Keratinocyte (primary cell): ENCODE measurements at regions not wholly inside any gene's neighbourhood (a gene's known extent, or its start where the extent isn't known, plus 50 kb on each side); places are given as distances from the start of the nearest gene placed in this dataset.

Experiments
- DNase-seq: peaks from one replicate; pipeline ENCODE4 v3.0.0-alpha.2; 2011; ENCODE audit warnings: low read depth, missing footprints, low spot score
- FAIRE-seq: peaks from 2 replicates; lab custom pipeline; 2011; peaks lifted over from hg19 to GRCh38; lab: Jason Lieb, UNC
- H2AFZ ChIP-seq: 2 replicates; pipeline ENCODE4 v1.6.0; 2012; ENCODE audit warnings: low read length, control low read depth, inconsistent platforms; ENCODE audit not compliant: control insufficient read depth
- H3K27ac ChIP-seq: 2 replicates; pipeline ENCODE4 v1.5.1; 2011; ENCODE audit warnings: low read length; ENCODE audit not compliant: control insufficient read depth, insufficient read depth
- H3K27me3 ChIP-seq: 3 replicates; pipeline ENCODE4 v1.6.0; 2011; ENCODE audit warnings: low read length; ENCODE audit not compliant: control insufficient read depth, insufficient read depth; ENCODE audit errors: extremely low read depth
- H3K36me3 ChIP-seq, 2 experiments: 2 replicates in 1 of 2; 3 replicates in 1 of 2; pipeline ENCODE4 v1.5.1; 2011; ENCODE audit warnings: low read length in 2 of 2, mild to moderate bottlenecking in 1 of 2; ENCODE audit not compliant: control insufficient read depth in 2 of 2, insufficient read depth in 2 of 2; ENCODE audit errors: extremely low read depth in 1 of 2
- H3K4me1 ChIP-seq: 3 replicates; pipeline ENCODE4 v1.5.1; 2011; ENCODE audit warnings: low read length; ENCODE audit not compliant: control insufficient read depth, insufficient read depth; ENCODE audit errors: extremely low read depth
- H3K4me2 ChIP-seq: 3 replicates; pipeline ENCODE4 v1.6.0; 2011; ENCODE audit warnings: low read depth, low read length; ENCODE audit not compliant: control insufficient read depth, insufficient read depth; ENCODE audit errors: extremely low read depth
- H3K4me3 ChIP-seq, 3 experiments: fragments of 200-600 bp in 1 of 3; sonication (generic) in 1 of 3; 2 replicates in 2 of 3; 3 replicates in 1 of 3; pipeline ENCODE4 v1.5.1; 2011 to 2016; ENCODE audit warnings: low read length in 3 of 3, mild to moderate bottlenecking in 3 of 3, control low read depth in 2 of 3, inconsistent platforms in 1 of 3, low read depth in 1 of 3, mixed read lengths in 1 of 3, mixed run types in 1 of 3, moderate library complexity in 1 of 3; ENCODE audit not compliant: control insufficient read depth in 2 of 3, insufficient read depth in 2 of 3; ENCODE audit errors: extremely low read depth in 1 of 3
- H3K79me2 ChIP-seq: 2 replicates; pipeline ENCODE4 v1.6.0; 2012; ENCODE audit warnings: low read length; ENCODE audit not compliant: control insufficient read depth, insufficient read depth
- H3K9ac ChIP-seq: 3 replicates; pipeline ENCODE4 v1.6.0; 2011; ENCODE audit warnings: low read length; ENCODE audit not compliant: control insufficient read depth, insufficient read depth; ENCODE audit errors: extremely low read depth
- H3K9me1 ChIP-seq: 3 replicates; pipeline ENCODE4 v1.6.0; 2011; ENCODE audit warnings: low read length; ENCODE audit not compliant: control insufficient read depth, insufficient read depth; ENCODE audit errors: extremely low read depth
- H3K9me3 ChIP-seq: 2 replicates; pipeline ENCODE4 v1.5.1; 2012; ENCODE audit warnings: low read depth, low read length; ENCODE audit not compliant: control insufficient read depth
- H4K20me1 ChIP-seq: 3 replicates; pipeline ENCODE4 v1.6.0; 2011; ENCODE audit warnings: low read length; ENCODE audit not compliant: control insufficient read depth, insufficient read depth; ENCODE audit errors: extremely low read depth
- CTCF ChIP-seq, 3 experiments: IDR thresholded peaks in 1 of 3; conservative IDR thresholded peaks in 1 of 3; optimal IDR thresholded peaks in 1 of 3; 2 replicates in 2 of 3; 3 replicates in 1 of 3; pipeline versions ENCODE3 to v1.5.1; 2011; ENCODE audit warnings: low read length in 3 of 3, mild to moderate bottlenecking in 3 of 3, moderate library complexity in 2 of 3, control low read depth in 1 of 3, inconsistent platforms in 1 of 3; ENCODE audit not compliant: insufficient read depth in 2 of 3; ENCODE audit errors: extremely low read depth in 1 of 3
- EZH2 ChIP-seq: IDR thresholded peaks from one replicate; pipeline ENCODE4 v1.6.1; 2012; ENCODE audit warnings: inconsistent platforms, mild to moderate bottlenecking, low read length, moderate library complexity
- dilution Hi-C: fragments of 300-500 bp; cut with MboI; formaldehyde crosslinking; loops from one replicate; pipeline ENCODE4 v1.7.0; 2020; ENCODE audit warnings: low sequenced_read_pairs; ENCODE audit not compliant: extremely low pct_ligation_motif_present

- H3K79me2 ChIP-seq, result no peaks in the 10 kb centered on the region
- no peak overlapping the region for H3K4me2 ChIP-seq
- H3K4me1 ChIP-seq, result no peaks in the 10 kb centered on the region
- no peak overlapping the region for H3K9ac ChIP-seq
- DNase-seq (no peak), FAIRE-seq (no peak)
- no peak overlapping the region for H3K4me3 ChIP-seq
- H3K36me3 ChIP-seq, result no peaks in the 10 kb centered on the region
- TF ChIP-seq EZH2 (no peak), CTCF (optimal IDR thresholded peaks at IDR 0.05 in 1 of 3, IDR thresholded peaks at IDR 0.05 in 1 of 3, conservative IDR thresholded peaks at IDR 0.05 in 1 of 3; ENCODE audit: extremely low read depth in 1 of 3, insufficient read depth in 2 of 3, low read length in 3 of 3) (no peak)
- H3K9me1 ChIP-seq, result no peaks in the 10 kb centered on the region
- H3K27ac ChIP-seq, result no peak overlapping the region
- H4K20me1 ChIP-seq, result no peaks in the 10 kb centered on the region
- no peaks in the 10 kb centered on the region for H3K27me3 ChIP-seq
- H3K9me3 ChIP-seq, result no peaks in the 10 kb centered on the region
- dilution Hi-C loops, result no loop called here
- no peak overlapping the region for H2AFZ ChIP-seq
Measured at GRCh38 chr9:75734802-75735201, 155.7 kb upstream of the PCSK5 start.

GRCh38 chr9:75739884-75740611, 150.4 kb upstream of the PCSK5 start:
- Histone ChIP-seq H3K4me3 (no peak overlapping the region), H3K36me3 (no peaks in the 10 kb centered on the region), H3K9me1 (no peaks in the 10 kb centered on the region), H3K4me1 (no peaks in the 10 kb centered on the region), H3K9me3 (no peaks in the 10 kb centered on the region), H4K20me1 (no peaks in the 10 kb centered on the region), H3K9ac (no peak overlapping the region), H3K27me3 (no peaks in the 10 kb centered on the region), H3K27ac (no peak overlapping the region), H3K4me2 (no peak overlapping the region), H3K79me2 (no peaks in the 10 kb centered on the region), H2AFZ (no peak overlapping the region)
- dilution Hi-C loops, result no loop called here
- FAIRE-seq (no peak), DNase-seq (no peak)
- TF ChIP-seq EZH2, result no peak
- no peak for TF ChIP-seq CTCF (optimal IDR thresholded peaks at IDR 0.05 in 1 of 3, IDR thresholded peaks at IDR 0.05 in 1 of 3, conservative IDR thresholded peaks at IDR 0.05 in 1 of 3; ENCODE audit: extremely low read depth in 1 of 3, insufficient read depth in 2 of 3, low read length in 3 of 3)
